Gastrocnemius medialis (tissue), 4 donors: ENCODE measurements at regions not wholly inside any gene's neighbourhood (a gene's known extent, or its start where the extent isn't known, plus 50 kb on each side); places are given as distances from the start of the nearest gene placed in this dataset.

Experiments
- ATAC-seq, 2 donors: fragments of 150-250 bp; one replicate each; pipeline ENCODE4 v1.9.1; 2016
- DNase-seq, 2 donors: peaks; one replicate each; pipeline ENCODE4 v3.0.0-alpha.2; 2019
- H3K27ac ChIP-seq, 4 donors: fragments of 200-600 bp; sonication (generic); 1 replicate in 1 of 4; 2 replicates in 3 of 4; pipeline ENCODE4 v1.5.1; 2016 to 2018; ENCODE audit warnings: mild to moderate bottlenecking in 2 of 4, moderate library complexity in 1 of 4
- H3K27me3 ChIP-seq, 3 donors: fragments of 200-600 bp; sonication (generic) in 2 of 3; 1 replicate in 1 of 3; 2 replicates in 2 of 3; pipeline versions ENCODE4 v1.5.1 to v1.6.0; 2016 to 2019; ENCODE audit warnings: mild to moderate bottlenecking in 1 of 3, moderate library complexity in 1 of 3
- H3K36me3 ChIP-seq, 2 donors: fragments of 200-600 bp; sonication (generic) in 1 of 2; one replicate each; pipeline ENCODE4 v1.5.1; 2017 to 2018
- H3K4me1 ChIP-seq, 2 donors: fragments of 200-600 bp; sonication (generic) in 1 of 2; one replicate each; pipeline ENCODE4 v1.5.1; 2016 to 2017; ENCODE audit warnings: mild to moderate bottlenecking in 2 of 2
- H3K4me3 ChIP-seq, 4 donors: fragments of 200-600 bp; sonication (generic) in 3 of 4; 1 replicate in 1 of 4; 2 replicates in 3 of 4; pipeline ENCODE4 v1.5.1; 2016 to 2019; ENCODE audit warnings: mild to moderate bottlenecking in 2 of 4
- H3K9me3 ChIP-seq, 3 donors: fragments of 200-600 bp; sonication (generic) in 2 of 3; 1 replicate in 1 of 3; 2 replicates in 2 of 3; pipeline ENCODE4 v1.5.1; 2016 to 2019
- POLR2A ChIP-seq, 2 donors: fragments of 450-650 bp; IDR thresholded peaks; one replicate each; pipeline ENCODE4 v1.6.1; 2017; ENCODE audit warnings: antibody characterized with exemption in 2 of 2, mild to moderate bottlenecking in 2 of 2, moderate library complexity in 2 of 2
- in situ Hi-C, 4 donors: fragments of 200-750 bp; cut with MboI; loops; one replicate each; pipeline versions ENCODE4 v1.15.0 to v1.8.0; 2017; ENCODE audit warnings: low sequenced_read_pairs in 4 of 4
- intact Hi-C: fragments of 100-400 bp; cut with DNase I; formaldehyde crosslinking; loops from one replicate; pipeline ENCODE4 v1.15.1; 2023; ENCODE audit warnings: low total_unique reads
- TF ChIP-seq, protein P1 (sequence below), 5 experiments: fragments of 450-650 bp in 3 of 5; fragments of 200-600 bp in 2 of 5; sonication (generic) in 2 of 5; IDR thresholded peaks in 4 of 5; conservative IDR thresholded peaks in 1 of 5; 1 replicate in 4 of 5; 2 replicates in 1 of 5; pipeline ENCODE4 v1.5.1; 2016 to 2019; ENCODE audit warnings: antibody characterized with exemption in 5 of 5, mild to moderate bottlenecking in 3 of 5, moderate library complexity in 3 of 5

DNA sequence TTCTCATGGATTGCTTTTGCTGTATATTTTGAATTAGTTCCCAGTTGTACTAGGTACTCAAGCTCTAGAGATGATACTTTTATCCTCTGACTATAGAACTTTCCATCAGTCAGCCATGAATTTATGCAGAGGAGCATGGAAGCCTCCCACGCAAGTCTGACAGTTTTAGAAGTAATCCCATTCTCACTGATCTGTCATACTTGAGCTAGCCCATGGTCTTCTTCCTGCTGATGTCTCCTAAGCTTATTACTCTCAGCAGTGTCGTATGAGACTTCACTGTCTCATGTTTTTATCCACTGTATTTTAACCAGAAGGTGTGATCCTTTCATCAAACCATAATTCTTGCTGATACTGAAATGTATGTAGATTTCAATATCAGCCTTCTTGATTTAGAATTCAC, 715.2 kb upstream of the MARCKS start:
- TF ChIP-seq, protein P1, sequence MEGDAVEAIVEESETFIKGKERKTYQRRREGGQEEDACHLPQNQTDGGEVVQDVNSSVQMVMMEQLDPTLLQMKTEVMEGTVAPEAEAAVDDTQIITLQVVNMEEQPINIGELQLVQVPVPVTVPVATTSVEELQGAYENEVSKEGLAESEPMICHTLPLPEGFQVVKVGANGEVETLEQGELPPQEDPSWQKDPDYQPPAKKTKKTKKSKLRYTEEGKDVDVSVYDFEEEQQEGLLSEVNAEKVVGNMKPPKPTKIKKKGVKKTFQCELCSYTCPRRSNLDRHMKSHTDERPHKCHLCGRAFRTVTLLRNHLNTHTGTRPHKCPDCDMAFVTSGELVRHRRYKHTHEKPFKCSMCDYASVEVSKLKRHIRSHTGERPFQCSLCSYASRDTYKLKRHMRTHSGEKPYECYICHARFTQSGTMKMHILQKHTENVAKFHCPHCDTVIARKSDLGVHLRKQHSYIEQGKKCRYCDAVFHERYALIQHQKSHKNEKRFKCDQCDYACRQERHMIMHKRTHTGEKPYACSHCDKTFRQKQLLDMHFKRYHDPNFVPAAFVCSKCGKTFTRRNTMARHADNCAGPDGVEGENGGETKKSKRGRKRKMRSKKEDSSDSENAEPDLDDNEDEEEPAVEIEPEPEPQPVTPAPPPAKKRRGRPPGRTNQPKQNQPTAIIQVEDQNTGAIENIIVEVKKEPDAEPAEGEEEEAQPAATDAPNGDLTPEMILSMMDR (IDR thresholded peaks at IDR 0.05 in 4 of 5, conservative IDR thresholded peaks at IDR 0.05 in 1 of 5): no peak
- ATAC-seq: no peak
- in situ Hi-C loops: no loop called here
- intact Hi-C loops: no loop called here
- no peaks in the 10 kb centered on the region for H3K27me3 ChIP-seq
- H3K4me1 ChIP-seq: no peaks in the 10 kb centered on the region
- no peaks in the 10 kb centered on the region for H3K9me3 ChIP-seq
- H3K4me3 ChIP-seq: no peak overlapping the region
- no peak overlapping the region for H3K27ac ChIP-seq
- no peaks in the 10 kb centered on the region for H3K36me3 ChIP-seq
- DNase-seq: no peak

DNA sequence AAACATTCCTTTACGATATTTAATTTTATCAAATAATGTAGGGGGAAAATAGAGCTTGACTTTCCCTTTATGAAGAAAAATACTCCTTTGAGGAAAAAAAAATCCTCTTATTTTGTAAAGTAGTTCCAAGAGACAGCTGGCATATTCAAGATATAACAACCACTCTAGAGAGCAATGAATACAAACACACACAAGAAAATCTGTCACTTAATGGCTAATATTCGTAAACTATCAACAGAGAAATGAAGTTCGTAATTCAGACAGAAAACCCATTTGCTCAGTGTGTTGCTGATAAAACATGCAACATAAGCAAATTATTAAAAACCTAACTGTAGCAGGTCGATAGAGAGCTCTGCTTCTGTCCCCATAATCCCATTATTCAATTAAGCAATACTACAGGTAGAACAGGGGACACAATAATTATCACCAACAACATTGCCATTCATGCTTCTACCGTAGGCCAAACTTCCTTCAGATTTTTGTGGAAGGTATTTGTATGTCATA, 714.4 kb upstream of the MARCKS start:
- in situ Hi-C loops: no loop called here
- TF ChIP-seq POLR2A (IDR thresholded peaks at IDR 0.05): no peak
- TF ChIP-seq, protein P1 (IDR thresholded peaks at IDR 0.05 in 4 of 5, conservative IDR thresholded peaks at IDR 0.05 in 1 of 5): no peak
- intact Hi-C loops: no loop called here
- no peak overlapping the region for H3K27ac ChIP-seq
- DNase-seq: no peak
- no peak overlapping the region for H3K4me3 ChIP-seq
- no peaks in the 10 kb centered on the region for H3K36me3 ChIP-seq
- no peaks in the 10 kb centered on the region for H3K27me3 ChIP-seq
- no peaks in the 10 kb centered on the region for H3K4me1 ChIP-seq
- no peak for ATAC-seq
- no peaks in the 10 kb centered on the region for H3K9me3 ChIP-seq

DNA sequence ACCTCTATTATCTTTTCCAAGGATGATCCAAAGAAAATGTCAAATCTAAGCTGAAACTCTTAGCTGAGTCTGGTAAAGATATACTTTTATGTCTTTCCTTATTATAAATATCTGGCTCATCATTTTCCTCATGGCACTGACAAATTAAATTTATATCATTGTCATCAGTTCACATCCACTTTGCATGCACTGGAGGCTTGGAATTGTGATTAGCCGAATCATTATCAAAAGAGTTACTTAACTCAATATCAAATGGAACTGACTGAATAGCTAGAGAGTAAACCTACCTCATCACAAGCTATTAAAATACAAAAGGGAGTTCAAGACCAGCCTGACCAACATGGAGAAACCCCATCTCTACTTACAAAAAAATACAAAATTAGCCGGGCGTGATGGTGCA, 713.9 kb upstream of the MARCKS start:
- H3K4me3 ChIP-seq: no peak overlapping the region
- TF ChIP-seq, protein P1 (IDR thresholded peaks at IDR 0.05 in 4 of 5, conservative IDR thresholded peaks at IDR 0.05 in 1 of 5): no peak
- TF ChIP-seq POLR2A (IDR thresholded peaks at IDR 0.05): no peak
- H3K27ac ChIP-seq: no peak overlapping the region
- ATAC-seq (no peak), DNase-seq (no peak)
- no peaks in the 10 kb centered on the region for H3K36me3 ChIP-seq
- H3K9me3 ChIP-seq: no peaks in the 10 kb centered on the region
- intact Hi-C loops (no loop called here), in situ Hi-C loops (no loop called here)
- no peaks in the 10 kb centered on the region for H3K4me1 ChIP-seq
- no peaks in the 10 kb centered on the region for H3K27me3 ChIP-seq

DNA sequence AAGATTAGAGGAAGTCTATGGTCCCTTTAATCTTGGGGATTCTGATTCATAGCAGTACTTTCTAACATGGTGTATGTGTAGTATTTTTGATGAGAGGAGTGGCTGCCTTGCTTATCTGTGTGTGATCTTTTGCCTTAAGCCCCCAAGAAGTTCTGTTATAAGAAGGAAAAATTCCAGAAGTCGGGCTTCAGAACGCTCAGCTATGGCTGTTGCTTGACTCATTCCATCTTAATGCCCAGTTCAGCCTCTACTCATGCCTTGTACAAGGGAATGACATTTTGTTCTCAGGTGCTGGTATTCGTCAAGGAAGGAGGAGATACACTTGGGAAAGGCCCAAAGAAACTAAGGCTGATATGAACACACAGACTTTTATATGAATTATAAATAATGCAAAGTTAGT, 713.0 kb upstream of the MARCKS start:
- Histone ChIP-seq H3K27ac (no peak overlapping the region), H3K27me3 (no peaks in the 10 kb centered on the region), H3K4me3 (no peak overlapping the region), H3K36me3 (no peaks in the 10 kb centered on the region), H3K4me1 (no peaks in the 10 kb centered on the region), H3K9me3 (no peaks in the 10 kb centered on the region)
- DNase-seq (no peak), ATAC-seq (no peak)
- in situ Hi-C loops: no loop called here
- TF ChIP-seq, protein P1 (IDR thresholded peaks at IDR 0.05 in 4 of 5, conservative IDR thresholded peaks at IDR 0.05 in 1 of 5): no peak
- no peak for TF ChIP-seq POLR2A (IDR thresholded peaks at IDR 0.05)
- intact Hi-C loops: no loop called here

DNA sequence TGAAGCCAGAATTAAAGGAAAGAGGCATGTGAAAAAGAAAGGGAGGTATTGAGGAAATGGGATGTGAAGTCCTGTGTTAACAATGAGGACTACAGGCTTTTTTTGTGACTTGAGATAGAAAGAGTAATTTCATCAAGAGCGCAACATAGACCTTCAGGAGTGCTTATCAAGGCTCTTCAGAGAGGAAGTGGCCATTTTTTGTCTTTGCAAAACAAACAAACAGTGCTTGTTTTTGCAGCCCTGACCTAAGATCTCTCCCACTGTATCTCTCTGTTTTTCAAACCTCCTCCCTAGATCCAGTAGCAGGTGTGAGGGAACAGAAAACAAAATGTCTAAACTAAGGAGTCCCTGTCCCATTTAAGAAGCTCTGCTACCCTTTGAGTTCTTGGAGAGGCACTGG, 710.3 kb upstream of the MARCKS start:
- intact Hi-C loops (no loop called here), in situ Hi-C loops (no loop called here)
- Histone ChIP-seq H3K9me3 (no peaks in the 10 kb centered on the region), H3K36me3 (no peaks in the 10 kb centered on the region), H3K4me1 (no peaks in the 10 kb centered on the region), H3K27ac (no peak overlapping the region), H3K27me3 (no peaks in the 10 kb centered on the region), H3K4me3 (no peak overlapping the region)
- DNase-seq (no peak), ATAC-seq (no peak)
- TF ChIP-seq POLR2A (IDR thresholded peaks at IDR 0.05): no peak
- TF ChIP-seq, protein P1 (IDR thresholded peaks at IDR 0.05 in 4 of 5, conservative IDR thresholded peaks at IDR 0.05 in 1 of 5): no peak
